Effector CD8-positive, alpha-beta T cell (primary cell): ENCODE measurements at regions not wholly inside any gene's neighbourhood (a gene's known extent, or its start where the extent isn't known, plus 50 kb on each side); places are given as distances from the start of the nearest gene placed in this dataset.

ENCODE experiments used
- DNase-seq: peaks from one replicate; lab custom pipeline; 2025; lab: John Stamatoyannopoulos, UW

DNA sequence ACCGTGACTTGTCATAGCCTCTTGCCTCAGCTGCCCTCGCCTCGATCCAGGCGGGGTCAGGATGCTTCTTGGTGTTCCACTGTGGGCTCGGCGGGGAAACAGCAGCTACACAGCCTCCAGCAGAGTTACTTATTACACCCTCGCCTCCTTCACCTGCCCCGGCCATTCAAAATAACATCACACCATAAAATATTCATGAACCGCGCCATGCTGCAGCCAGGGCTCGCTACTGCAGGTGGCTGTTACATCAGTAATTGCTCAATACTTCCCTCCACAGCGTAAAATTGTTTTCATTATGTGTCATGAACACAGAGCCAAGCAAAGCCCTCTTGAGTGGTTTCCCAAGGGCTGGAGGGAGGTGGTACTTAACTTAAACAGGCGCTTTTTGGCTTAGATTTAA lies 241.5 kb upstream of the SP8 start:
- DNase-seq, result no peak

DNA sequence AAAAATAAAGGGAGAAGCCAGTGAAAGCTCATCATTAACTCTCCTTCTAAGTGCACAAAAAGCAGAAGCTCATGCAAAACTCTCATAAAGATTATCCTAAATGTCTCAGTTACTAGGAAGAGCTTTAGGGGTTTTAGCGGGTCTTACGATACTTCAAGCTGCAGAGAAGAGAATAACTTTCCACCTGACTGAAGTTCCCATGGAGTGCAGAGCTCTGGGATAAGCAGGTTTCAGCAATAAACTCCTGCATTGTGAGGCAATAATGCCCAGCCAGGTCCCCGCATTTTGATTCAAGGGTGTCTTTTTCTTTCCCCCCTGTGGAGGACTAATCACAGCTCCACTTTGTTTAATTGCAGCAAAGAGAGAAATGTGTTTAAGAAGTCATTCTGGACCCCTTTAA lies 241.9 kb upstream of the SP8 start:
- no peak for DNase-seq

DNA sequence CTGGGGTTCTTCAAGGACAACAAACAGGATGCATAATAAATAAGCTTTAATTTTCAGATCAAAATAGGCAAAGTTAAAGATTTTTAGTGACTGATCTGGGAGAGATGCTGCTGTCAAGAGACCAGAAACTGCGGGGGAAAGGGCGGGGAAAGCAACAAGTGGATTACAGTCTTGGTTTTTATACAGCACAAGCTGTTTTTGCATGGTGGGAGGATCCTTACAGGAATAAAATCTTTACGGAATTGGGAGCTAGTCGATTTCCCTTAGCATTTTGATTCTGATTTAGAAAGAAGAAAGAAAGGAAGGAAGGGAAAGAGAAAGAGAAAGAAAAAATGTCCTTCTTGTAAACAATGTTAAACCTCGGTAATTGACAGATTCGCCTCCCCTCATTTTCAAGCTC lies 242.3 kb upstream of the SP8 start:
- DNase-seq, result no peak

DNA sequence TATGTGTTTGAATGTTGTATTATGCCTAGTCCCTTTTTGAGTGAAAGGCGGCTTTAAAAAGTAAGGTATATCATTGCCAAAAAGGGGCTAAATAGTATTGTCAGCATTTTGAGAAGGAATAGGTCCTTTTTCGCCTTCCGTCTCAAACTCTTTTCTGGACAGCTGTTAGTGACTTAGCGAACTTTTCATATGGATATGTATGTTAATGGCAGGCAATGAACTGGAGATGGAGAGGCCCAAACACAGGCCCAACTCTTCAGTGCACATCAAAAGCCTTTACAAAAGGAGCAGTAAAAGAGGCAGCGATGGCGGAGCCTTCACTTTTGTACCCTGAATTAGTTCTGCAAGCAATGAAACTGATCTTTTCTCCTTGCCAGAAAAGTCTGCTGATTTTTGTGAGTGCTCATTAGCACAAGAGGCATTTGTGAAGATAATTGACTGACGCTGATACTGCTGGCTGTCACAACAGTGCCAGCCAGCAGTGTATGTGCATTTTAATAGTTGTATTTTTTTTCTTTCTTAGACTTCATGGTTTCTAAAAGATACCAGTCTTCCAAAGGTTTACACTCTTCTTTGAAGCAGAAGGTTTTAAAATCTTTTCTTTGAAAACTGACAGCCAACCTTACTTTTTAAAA lies 243.7 kb upstream of the SP8 start:
- DNase-seq, result no peak

DNA sequence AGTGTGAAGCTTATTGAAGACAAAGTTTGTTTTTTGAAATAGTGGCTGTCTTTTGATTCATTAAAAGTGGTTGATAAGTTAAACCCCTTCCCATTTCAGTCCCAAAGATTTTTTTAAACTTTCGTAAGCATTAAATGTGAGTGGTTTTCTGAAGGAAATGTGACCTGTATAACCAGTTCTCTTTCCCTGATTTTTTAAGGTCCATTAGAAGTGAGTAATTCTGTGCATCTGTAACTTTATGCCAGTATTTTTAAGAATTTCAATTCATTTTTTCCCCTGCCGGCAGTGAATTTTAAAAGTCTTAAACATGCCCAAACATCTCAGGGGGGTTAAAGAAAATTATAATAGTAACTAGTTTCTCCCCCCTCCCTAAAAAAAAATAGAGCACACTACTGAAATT lies 254.6 kb upstream of the SP8 start:
- no peak for DNase-seq

DNA sequence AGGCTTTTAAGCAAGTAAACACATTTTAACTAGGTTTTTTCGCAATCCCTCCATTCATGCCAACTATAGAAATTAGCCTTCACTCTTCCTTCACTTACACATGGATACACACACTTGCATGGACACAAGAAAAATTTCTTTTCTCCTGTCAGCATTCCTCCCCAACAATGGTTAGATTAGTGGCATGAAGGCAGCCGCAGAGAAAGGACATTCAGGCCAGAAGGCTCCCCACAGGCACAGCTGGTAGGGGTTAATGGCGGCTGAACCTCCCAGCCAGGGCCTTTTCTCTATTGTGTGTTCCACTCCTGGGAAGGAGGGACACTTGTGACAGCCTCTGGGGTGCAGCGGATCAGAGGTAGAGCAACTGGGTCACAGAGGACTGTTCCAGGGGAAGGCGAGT lies 255.0 kb upstream of the SP8 start:
- DNase-seq, result no peak

DNA sequence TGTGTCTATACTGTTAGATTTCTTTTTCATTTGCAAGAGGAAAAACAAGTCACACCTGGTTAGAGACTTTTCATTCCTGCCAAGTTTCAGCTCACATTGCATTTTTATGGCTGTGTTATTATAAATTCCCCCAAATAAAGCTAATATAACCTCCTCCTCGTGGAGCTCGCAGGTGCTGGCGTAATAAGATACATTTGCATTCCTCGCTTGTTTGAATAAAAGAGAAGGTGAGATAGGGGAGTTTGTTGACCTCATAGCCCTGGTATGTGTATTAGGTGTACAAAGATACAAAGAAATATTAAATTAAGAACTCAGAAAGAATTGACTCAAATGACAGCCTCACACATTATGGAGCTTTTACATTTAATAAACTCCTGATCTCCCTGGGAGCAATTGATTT lies 257.7 kb upstream of the SP8 start:
- DNase-seq, result no peak

DNA sequence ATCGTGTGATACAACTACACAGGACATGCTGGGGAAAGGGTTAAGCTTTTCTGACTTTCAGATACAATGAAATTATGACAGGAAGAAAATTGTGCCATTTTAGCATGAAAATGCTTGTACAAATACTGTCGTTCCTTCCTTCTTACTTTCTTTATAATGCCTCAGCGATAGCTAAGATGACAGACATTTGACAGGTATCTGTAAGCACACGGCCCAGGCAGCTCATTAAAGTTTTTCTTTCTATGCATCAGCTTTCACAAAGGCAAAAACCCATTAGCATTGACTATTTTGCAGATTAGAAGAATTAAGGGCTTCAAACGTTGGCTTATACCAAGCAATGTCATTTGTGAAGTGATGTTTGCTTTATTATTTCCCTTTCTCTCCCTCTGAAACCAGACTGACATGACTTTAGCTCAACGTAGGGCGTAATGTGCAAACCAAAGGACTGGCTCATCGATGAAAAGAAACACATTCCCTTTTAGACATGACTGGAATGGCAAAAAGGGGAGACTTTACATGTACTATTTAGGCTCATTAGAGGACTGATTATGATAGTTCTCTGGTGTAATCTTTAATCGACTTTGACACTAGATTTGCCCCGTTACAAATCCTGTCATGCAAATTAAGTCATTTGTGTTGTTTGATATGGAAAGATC lies 258.4 kb upstream of the SP8 start:
- DNase-seq, result no peak

DNA sequence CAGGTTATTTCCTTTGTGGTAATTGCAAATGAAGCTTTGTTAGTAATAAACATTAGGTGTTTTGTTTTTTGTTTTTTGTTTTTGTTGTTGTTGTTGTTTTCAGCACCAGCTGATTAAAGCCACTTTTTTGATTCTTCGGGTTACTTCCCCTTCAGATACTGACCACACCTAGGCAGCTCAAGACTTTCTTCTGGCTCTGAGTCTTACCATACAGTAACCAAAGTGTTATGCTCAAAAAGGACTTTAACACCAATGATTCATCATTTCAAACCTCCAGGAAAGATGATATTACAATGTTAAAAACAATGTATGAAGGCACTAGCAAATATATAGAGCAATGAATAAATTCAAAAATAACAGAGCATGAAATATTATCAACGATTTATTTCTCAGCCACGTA lies 265.2 kb upstream of the SP8 start:
- DNase-seq, result no peak

DNA sequence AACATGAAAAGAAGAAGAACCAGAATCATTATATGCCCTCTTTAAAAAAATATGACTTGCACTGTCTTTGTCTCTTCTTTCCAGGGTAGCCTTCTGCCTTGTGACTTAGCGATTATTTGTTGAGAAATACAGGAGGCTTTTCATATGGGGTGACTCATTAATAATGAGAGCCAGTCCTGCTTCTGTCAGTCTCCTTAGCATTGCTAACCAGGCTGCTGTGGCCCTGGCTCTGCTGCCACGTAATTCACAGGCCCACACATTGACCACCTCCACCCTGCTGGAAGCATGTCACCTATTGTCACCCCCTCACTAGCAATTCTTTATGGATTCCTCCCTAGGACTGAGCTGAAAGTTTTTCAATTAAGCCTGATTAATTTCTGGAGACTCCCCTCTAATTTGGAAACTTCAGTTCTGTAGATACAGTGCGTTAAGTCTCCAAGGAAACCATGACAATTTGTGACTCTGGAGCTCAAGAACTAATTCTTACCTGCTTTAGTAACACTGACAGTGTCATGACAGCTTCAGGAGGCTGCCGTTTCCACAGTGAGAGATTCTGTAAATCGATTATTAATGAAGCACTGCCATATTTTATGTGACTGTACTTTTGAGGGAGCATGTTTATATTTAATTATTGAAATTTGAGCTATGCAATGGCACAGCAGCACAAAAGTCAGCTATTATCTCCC lies 267.9 kb upstream of the SP8 start:
- no peak for DNase-seq

DNA sequence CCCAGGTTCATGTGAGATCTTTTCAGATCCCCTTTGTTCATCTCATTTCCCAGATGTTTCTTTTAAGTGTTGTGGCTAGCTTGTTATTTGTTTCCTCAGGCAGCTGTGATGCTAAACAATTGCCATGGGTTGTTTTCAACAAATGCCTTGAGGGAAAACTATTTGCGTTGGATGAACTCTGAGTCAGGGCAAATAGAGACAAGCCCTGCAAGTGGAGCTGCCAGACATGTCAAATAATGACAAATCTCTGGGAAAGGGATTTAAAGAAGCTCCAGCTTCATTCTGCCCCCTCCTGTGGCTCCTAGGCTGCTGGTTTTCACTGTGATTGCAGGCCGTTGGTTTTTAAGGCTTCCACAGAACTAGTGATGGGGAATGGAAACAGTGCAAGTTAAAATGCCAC lies 272.4 kb upstream of the SP8 start:
- DNase-seq, result no peak

DNA sequence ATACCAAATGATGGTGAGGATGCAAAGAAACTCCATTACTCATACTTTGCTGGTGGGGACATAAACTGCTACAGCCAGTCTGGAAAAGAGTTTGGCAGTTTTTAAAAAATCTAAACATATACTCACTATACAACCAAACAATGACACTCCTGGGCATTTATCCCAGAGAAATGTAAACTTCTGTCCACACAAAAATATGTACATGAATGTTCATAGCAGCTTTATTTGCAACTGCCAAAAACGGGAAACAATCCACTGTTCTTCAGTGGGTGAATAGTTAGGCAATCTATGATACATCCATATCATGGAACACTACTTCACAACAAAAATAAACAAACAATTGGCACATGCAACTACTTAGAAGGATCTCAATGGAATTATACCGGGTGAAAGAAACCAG lies 276.4 kb upstream of the SP8 start:
- no peak for DNase-seq

DNA sequence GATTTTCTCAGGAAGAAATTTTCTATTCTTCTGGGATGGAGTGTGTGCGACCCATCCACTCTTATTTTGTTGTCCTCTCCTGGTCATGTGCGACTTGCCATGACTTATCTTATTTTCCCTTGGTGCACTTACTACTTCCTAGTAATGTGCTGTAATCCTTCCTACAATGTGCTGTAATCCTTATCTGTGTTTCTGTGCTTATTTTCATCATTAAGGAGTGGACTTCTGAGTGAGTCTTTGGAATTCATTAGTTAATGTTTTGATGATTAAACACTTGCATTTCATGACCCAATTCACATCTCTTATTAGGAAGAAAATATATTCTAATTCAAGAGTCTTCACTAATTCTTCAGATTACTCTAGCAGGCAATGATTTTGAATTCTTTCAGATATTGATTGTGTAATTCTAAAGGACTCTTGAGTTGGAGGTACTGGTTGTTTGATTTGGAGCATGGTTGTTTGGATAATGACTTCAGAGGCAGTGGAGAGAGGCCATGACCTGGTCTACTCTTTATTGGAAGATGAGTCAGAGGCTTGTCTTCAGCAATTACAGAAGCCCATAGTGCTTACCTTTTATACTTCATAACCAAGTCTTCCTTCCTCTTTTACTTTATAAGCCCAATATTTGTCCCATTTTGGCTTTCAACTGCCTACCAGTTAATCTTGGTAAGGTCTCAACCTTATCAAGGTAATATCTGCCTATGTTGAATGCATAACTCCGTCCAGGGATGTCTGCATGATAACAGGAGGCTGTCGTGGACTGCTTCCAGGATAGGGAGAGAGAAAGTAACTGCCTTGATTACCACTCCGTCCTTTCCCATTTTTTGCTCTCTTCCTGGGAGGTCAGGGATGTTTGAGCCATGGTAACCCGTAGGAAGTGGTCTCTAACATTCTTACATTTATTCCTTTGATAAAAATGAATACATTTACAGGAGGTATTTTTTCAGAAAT lies 278.3 kb upstream of the SP8 start:
- DNase-seq, result no peak

DNA sequence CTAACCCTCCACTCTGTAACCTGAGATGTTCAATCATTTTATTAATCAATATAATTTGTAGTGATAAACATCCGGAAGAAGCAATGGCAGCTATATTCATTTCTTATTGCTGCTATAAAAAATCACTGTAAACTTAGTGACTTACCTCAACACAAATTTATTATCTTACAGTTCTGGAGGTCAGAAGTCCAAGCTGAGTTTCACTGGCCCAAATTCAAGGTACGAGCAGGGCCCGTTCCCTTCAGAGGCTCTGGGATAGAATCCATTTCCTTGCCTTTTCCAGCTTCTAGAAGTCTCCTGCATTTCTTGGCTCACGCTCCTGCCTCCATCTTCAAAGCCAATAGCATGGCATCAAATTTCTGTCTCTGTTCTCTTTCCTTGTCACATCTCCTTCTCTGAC lies 279.5 kb upstream of the SP8 start:
- no peak for DNase-seq

DNA sequence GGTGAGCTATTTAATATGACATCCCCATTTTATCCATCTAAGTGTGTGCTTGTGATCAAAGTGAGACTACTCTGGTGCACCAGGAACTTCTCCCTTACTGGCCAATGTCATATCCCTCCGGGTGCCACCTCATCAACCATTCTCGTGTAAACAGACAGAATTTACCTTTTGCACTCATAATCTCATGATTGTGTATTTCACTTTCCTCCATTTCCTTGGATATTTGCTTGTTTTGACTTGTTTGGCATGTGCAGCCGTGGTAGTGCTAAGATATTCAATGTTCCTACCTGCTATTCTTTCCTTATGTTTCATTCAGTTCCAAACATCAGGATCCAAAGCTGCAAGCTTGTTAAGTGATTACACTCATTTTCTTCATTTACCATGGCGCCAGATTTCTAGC lies 280.5 kb upstream of the SP8 start:
- no peak for DNase-seq

DNA sequence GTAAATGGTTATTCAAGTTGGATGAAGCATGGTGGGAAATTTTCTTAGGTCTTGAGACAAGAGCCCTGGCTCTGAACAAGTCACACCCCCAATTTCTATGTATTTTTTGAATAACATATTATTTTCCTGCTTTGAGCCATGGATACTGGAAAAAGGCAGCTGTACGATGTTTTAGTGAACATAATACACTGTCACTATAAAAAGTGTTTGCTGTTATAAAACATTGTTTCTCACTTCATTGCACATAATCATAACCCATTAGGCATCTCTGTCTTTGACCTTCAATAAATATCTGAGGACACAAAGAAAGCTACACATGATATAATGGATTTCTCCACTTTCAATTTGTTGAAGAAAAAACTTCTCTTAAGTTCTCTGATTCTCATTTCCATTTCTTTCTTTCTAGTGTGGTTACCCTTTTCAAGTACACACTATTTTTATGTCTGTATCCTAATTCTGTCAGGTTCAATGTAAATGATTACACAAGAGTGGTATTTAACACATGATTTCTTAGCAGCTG lies 283.9 kb upstream of the SP8 start:
- no peak for DNase-seq

DNA sequence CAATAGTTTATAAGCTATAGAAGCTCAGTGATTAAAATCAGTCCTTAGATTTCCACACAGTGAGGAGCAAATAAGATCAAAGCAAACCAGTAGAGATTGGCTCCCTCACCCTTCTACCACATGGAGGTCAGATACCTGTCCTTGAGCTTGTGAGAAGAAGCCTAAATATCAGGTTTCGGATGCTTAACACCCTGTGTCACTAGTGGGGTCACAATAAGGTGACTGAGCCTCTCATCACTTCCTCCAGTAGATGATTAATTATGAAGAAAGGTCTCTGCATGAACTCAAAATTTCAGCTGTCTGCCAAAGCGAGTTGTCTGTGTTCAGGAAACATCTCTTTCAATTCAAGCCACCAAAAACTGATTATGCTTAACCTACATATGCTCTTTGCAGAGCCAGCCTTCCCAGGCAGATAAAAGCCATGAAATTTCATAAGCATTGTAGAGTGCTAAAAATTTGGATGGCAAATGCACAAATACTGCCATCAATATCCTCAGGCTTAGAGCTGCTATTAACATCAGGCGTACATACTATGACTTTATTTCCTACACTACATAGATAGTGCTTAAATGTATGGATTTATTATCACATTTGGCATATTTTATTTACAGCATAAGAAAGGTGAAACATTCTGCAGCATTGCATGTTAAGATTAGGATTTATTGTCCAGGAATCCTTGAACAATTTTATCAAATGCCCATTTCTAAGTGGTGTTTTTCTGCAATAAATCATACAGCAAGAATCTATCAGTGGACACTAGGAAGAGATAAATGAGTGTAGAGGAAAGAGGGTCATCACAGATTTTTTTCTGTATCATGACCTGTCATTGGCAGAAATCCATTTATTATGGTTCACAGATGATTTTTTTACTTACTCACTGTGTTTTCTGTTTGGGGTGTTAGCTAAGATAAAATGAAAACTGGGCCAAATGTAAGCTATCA lies 285.1 kb upstream of the SP8 start:
- no peak for DNase-seq

DNA sequence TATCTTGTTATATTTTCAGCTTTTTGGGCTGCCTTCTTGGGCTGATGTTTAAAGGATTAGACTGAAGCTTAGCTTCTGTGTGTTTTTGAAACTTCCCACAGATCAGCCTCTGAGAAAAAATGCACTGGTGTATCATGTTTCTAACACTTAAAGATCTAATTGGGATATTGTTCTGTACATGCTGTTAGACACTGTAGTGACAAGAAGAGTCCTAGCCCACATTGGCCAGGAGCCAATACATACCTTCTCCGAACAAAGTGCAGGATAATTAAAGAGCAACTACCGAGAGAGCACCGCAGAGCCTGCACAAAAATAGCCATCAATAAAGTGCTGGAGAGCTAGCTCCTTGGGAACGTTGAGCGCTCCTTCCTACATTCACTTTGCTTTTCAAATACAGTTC lies 289.4 kb upstream of the SP8 start:
- DNase-seq, result no peak

DNA sequence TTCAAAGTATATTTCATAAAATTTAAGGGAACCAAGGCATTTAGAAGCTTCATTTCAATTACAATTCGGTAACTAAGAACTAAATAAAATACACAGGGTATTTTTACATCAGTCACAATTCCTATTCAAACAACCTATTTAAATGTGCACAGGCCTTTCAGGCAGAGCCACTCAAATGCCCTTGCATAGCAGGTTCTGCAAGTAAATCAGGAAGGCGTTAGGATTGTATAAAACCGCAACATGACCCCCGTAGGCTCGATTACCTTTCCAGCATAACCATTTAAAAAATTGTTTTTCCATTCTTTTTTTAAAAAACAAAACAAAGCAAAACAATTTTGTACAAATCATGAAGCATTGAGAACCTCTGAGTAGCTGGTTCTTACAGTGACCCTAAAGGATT lies 289.9 kb upstream of the SP8 start:
- no peak for DNase-seq

DNA sequence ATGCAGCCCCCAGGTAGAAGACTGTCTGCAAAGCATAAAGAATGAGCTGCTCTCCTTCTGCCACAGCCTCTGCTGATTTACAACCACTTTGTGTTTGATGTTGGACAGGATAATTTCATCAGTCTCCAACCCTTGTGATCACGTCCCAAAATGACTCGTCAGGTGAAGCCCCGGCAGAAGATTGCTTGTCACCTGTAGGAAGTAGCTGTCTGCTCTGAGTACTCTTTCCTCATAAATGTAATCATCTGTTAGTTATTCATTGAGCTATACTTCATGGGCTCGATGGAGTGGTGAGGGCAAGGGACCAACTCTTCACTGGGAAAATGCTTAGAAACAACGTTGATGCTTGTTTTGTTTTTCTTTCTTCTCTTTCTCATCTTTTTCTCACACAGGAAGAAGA lies 290.9 kb upstream of the SP8 start:
- DNase-seq, result no peak

DNA sequence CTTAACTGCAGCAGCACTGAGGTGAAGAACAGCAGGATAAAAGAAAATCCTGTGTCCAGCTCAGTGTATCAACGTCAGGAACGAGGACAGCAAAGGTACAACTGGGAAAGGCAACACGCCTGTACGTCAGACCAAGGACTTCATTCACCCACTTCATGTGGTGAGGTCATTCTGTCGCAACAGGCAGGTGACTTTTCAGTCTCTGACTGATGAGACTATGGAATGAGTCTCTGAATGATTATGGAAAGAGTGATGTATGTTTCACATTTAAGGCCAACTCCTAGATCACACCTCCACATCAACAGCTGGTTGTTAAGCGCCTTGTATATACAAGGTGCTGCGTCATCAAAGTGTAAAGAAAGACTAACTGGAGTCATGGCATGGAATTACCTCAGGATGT lies 297.6 kb upstream of the SP8 start:
- DNase-seq, result no peak
